ENCODE measurements at regions not wholly inside any gene's neighbourhood (a gene's known extent, or its start where the extent isn't known, plus 50 kb on each side); places are given as distances from the start of the nearest gene placed in this dataset.

GRCh38 chr10:61139592-61139953 lies 195.6 kb upstream of the RHOBTB1 start:
- DNase-seq (ENCODE audit: low spot score): no peak
- no peaks in the 10 kb centered on the region for H3K27me3 ChIP-seq (ENCODE audit: control insufficient read depth in 3 of 3, insufficient read depth in 3 of 3, low read depth in 1 of 3, low read length in 3 of 3)
- H3K4ac ChIP-seq (ENCODE audit: low read length): no peak overlapping the region
- no peak overlapping the region for H3K4me2 ChIP-seq (ENCODE audit: insufficient read depth, low read length, poor library complexity, severe bottlenecking)
- H3K14ac ChIP-seq (ENCODE audit: low read length): no peak overlapping the region
- no peak overlapping the region for H2BK15ac ChIP-seq (ENCODE audit: low read length)
- no peak overlapping the region for H4K91ac ChIP-seq (ENCODE audit: low read depth, low read length, poor library complexity)
- no peak overlapping the region for H3K4me3 ChIP-seq (ENCODE audit: low read length in 2 of 2)
- no peak overlapping the region for H2BK5ac ChIP-seq (ENCODE audit: low read length)
- peaks cover 0 to 2% of the 10 kb centered on the region in 2 donors for H3K4me1 ChIP-seq (ENCODE audit: control insufficient read depth in 2 of 2, insufficient read depth in 1 of 2, low read depth in 1 of 2, low read length in 2 of 2)
- no peak overlapping the region for H2AK5ac ChIP-seq (ENCODE audit: low read depth, low read length)
- H3K9me3 ChIP-seq (replicated peaks in 1 of 2; ENCODE audit: control insufficient read depth in 2 of 2, insufficient read depth in 1 of 2, low read depth in 1 of 2, low read length in 2 of 2): no peaks in the 10 kb centered on the region
- WGBS, 2 donors (ENCODE audit: extremely low coverage in 2 of 2, insufficient read length in 2 of 2, insufficient replicate concordance in 1 of 2): no CpG with 5 or more reads among the region's 4 CpGs
- H3K79me1 ChIP-seq (ENCODE audit: low read depth, low read length): no peaks in the 10 kb centered on the region
- no peak overlapping the region for H3K23ac ChIP-seq (ENCODE audit: low read depth, low read length, poor library complexity)
- H2BK120ac ChIP-seq (ENCODE audit: low read depth, low read length): no peak overlapping the region
- no peak overlapping the region for H3K27ac ChIP-seq (replicated peaks; ENCODE audit: low read length)
- no peak overlapping the region for H4K8ac ChIP-seq (ENCODE audit: low read depth, low read length)
- no peak overlapping the region for H3K18ac ChIP-seq (ENCODE audit: low read length)
- no peaks in the 10 kb centered on the region for H3K36me3 ChIP-seq (replicated peaks in 1 of 2; ENCODE audit: control insufficient read depth in 2 of 2, insufficient read depth in 2 of 2, low read length in 2 of 2)
- H3K9ac ChIP-seq (ENCODE audit: low read depth, low read length, poor library complexity): no peak overlapping the region
- H2BK12ac ChIP-seq (ENCODE audit: low read length): no peak overlapping the region
- H2AFZ ChIP-seq (ENCODE audit: low read length): peak overlapping the region; percentile 66

DNA sequence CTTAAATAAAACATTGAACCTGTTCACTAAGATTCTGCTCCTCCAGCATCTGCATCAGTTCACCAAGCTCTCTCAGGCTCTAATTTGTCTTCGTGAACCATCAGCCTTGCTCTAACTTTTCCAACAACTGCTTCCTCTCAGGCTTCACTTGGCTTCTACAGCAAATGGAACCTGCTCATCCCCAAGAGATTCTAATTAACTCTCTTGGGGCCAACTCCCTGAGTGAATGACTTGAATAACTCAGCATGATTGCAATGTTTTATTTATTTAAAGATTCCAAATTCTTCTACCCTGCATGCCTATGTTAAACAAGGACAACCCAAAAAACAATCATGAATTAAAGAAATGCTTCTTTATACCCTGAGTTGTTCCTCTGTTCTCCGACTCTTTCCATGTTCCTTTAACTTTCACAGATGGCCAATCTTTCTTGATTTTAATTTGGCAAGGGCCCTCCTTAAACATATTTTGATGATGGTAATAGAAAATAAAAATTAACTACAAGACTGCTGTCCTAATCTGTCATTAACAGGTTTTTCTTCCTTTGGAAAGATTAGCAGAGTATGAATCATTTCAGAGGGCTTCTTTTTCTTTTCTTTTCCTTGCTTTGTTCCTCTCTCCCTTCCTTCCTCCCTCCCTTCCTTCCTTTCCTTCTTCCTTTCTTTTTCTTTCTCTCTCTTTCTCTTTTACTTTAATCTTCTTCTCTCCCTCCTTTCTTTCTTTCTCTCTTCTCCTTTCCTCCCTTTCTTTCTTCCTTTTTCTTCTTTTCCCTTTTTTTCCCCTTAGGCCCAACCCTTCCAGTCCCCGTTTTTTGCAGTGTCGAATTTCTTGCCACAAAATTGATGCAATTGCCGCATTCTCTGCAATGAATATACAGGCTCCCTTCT lies 195.0 kb upstream of the RHOBTB1 start:
- H3K23ac ChIP-seq (ENCODE audit: low read depth, low read length, poor library complexity): no peak overlapping the region
- no peaks in the 10 kb centered on the region for H3K27me3 ChIP-seq (ENCODE audit: control insufficient read depth in 3 of 3, insufficient read depth in 3 of 3, low read depth in 1 of 3, low read length in 3 of 3)
- H2AFZ ChIP-seq (ENCODE audit: low read length): peak overlapping the region; percentile 66
- no peak overlapping the region for H4K91ac ChIP-seq (ENCODE audit: low read depth, low read length, poor library complexity)
- no peak overlapping the region for H3K4me2 ChIP-seq (ENCODE audit: insufficient read depth, low read length, poor library complexity, severe bottlenecking)
- H3K9ac ChIP-seq (ENCODE audit: low read depth, low read length, poor library complexity): no peak overlapping the region
- H3K4me3 ChIP-seq (ENCODE audit: low read length in 2 of 2): no peak overlapping the region
- H3K79me1 ChIP-seq (ENCODE audit: low read depth, low read length): no peaks in the 10 kb centered on the region
- H3K4ac ChIP-seq (ENCODE audit: low read length): no peak overlapping the region
- no peak overlapping the region for H2BK120ac ChIP-seq (ENCODE audit: low read depth, low read length)
- H2BK5ac ChIP-seq (ENCODE audit: low read length): no peak overlapping the region
- no peak overlapping the region for H2AK5ac ChIP-seq (ENCODE audit: low read depth, low read length)
- H2BK12ac ChIP-seq (ENCODE audit: low read length): no peak overlapping the region
- no peak overlapping the region for H3K27ac ChIP-seq (replicated peaks; ENCODE audit: low read length)
- H3K36me3 ChIP-seq (replicated peaks in 1 of 2; ENCODE audit: control insufficient read depth in 2 of 2, insufficient read depth in 2 of 2, low read length in 2 of 2): no peaks in the 10 kb centered on the region
- no peak overlapping the region for H3K18ac ChIP-seq (ENCODE audit: low read length)
- peaks cover 0 to 2% of the 10 kb centered on the region in 2 donors for H3K4me1 ChIP-seq (ENCODE audit: control insufficient read depth in 2 of 2, insufficient read depth in 1 of 2, low read depth in 1 of 2, low read length in 2 of 2)
- no peak overlapping the region for H4K8ac ChIP-seq (ENCODE audit: low read depth, low read length)
- WGBS, 2 donors (ENCODE audit: extremely low coverage in 2 of 2, insufficient read length in 2 of 2, insufficient replicate concordance in 1 of 2): no CpG with 5 or more reads among the region's 5 CpGs
- no peak for DNase-seq (ENCODE audit: low spot score)
- no peaks in the 10 kb centered on the region for H3K9me3 ChIP-seq (replicated peaks in 1 of 2; ENCODE audit: control insufficient read depth in 2 of 2, insufficient read depth in 1 of 2, low read depth in 1 of 2, low read length in 2 of 2)
- H2BK15ac ChIP-seq (ENCODE audit: low read length): no peak overlapping the region
- H3K14ac ChIP-seq (ENCODE audit: low read length): no peak overlapping the region

GRCh38 chr10:61136139-61136538 lies 192.2 kb upstream of the RHOBTB1 start:
- H3K27me3 ChIP-seq (ENCODE audit: control insufficient read depth in 3 of 3, insufficient read depth in 3 of 3, low read depth in 1 of 3, low read length in 3 of 3): no peaks in the 10 kb centered on the region
- no peak overlapping the region for H2BK120ac ChIP-seq (ENCODE audit: low read depth, low read length)
- H3K14ac ChIP-seq (ENCODE audit: low read length): no peak overlapping the region
- WGBS, 2 donors (ENCODE audit: extremely low coverage in 2 of 2, insufficient read length in 2 of 2, insufficient replicate concordance in 1 of 2): no CpG with 5 or more reads among the region's 2 CpGs
- no peak overlapping the region for H3K4me2 ChIP-seq (ENCODE audit: insufficient read depth, low read length, poor library complexity, severe bottlenecking)
- no peak overlapping the region for H4K8ac ChIP-seq (ENCODE audit: low read depth, low read length)
- no peak overlapping the region for H3K4ac ChIP-seq (ENCODE audit: low read length)
- DNase-seq (ENCODE audit: low spot score): no peak
- no peak overlapping the region for H2AFZ ChIP-seq (ENCODE audit: low read length)
- no peak overlapping the region for H3K9ac ChIP-seq (ENCODE audit: low read depth, low read length, poor library complexity)
- no peak overlapping the region for H3K27ac ChIP-seq (replicated peaks; ENCODE audit: low read length)
- no peaks in the 10 kb centered on the region for H3K36me3 ChIP-seq (replicated peaks in 1 of 2; ENCODE audit: control insufficient read depth in 2 of 2, insufficient read depth in 2 of 2, low read length in 2 of 2)
- H2AK5ac ChIP-seq (ENCODE audit: low read depth, low read length): no peak overlapping the region
- no peak overlapping the region for H4K91ac ChIP-seq (ENCODE audit: low read depth, low read length, poor library complexity)
- H3K4me3 ChIP-seq (ENCODE audit: low read length in 2 of 2): no peak overlapping the region
- no peak overlapping the region for H2BK15ac ChIP-seq (ENCODE audit: low read length)
- H2BK5ac ChIP-seq (ENCODE audit: low read length): no peak overlapping the region
- no peak overlapping the region for H3K18ac ChIP-seq (ENCODE audit: low read length)
- no peaks in the 10 kb centered on the region for H3K79me1 ChIP-seq (ENCODE audit: low read depth, low read length)
- H2BK12ac ChIP-seq (ENCODE audit: low read length): no peak overlapping the region
- H3K23ac ChIP-seq (ENCODE audit: low read depth, low read length, poor library complexity): no peak overlapping the region
- peaks cover 0 to 3% of the 10 kb centered on the region in 2 donors for H3K9me3 ChIP-seq (replicated peaks in 1 of 2; ENCODE audit: control insufficient read depth in 2 of 2, insufficient read depth in 1 of 2, low read depth in 1 of 2, low read length in 2 of 2)
- H3K4me1 ChIP-seq (ENCODE audit: control insufficient read depth in 2 of 2, insufficient read depth in 1 of 2, low read depth in 1 of 2, low read length in 2 of 2): peaks cover 0 to 2% of the 10 kb centered on the region in 2 donors

DNA sequence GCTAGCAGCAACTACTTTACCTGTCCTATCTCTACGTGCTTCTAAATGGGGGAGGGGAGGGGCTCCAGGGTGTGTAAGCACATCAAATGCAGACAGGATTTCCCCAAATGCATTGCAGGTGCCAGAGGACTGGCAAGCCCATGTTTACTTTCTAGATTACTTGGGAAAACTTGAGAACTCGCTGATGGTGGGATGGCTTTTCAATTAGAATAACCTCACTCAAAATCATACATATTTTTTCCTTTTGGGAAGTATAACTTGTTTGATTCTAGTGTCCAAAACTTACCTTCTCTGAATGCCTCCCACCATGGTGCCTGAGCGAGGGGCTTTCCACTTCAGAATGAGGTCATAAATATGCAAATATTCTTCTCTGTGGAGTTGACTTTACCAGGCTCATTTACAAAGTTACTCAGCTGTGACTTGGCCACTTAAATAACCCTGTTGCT lies 191.3 kb upstream of the RHOBTB1 start:
- H3K9me3 ChIP-seq (replicated peaks in 1 of 2; ENCODE audit: control insufficient read depth in 2 of 2, insufficient read depth in 1 of 2, low read depth in 1 of 2, low read length in 2 of 2): peaks cover 0 to 3% of the 10 kb centered on the region in 2 donors
- no peak overlapping the region for H2BK12ac ChIP-seq (ENCODE audit: low read length)
- no peak overlapping the region for H3K14ac ChIP-seq (ENCODE audit: low read length)
- H3K9ac ChIP-seq (ENCODE audit: low read depth, low read length, poor library complexity): no peak overlapping the region
- no peaks in the 10 kb centered on the region for H3K27me3 ChIP-seq (ENCODE audit: control insufficient read depth in 3 of 3, insufficient read depth in 3 of 3, low read depth in 1 of 3, low read length in 3 of 3)
- H4K8ac ChIP-seq (ENCODE audit: low read depth, low read length): no peak overlapping the region
- no peak overlapping the region for H2BK15ac ChIP-seq (ENCODE audit: low read length)
- no peak overlapping the region for H3K23ac ChIP-seq (ENCODE audit: low read depth, low read length, poor library complexity)
- H3K18ac ChIP-seq (ENCODE audit: low read length): no peak overlapping the region
- no peak overlapping the region for H3K4ac ChIP-seq (ENCODE audit: low read length)
- no peak for DNase-seq (ENCODE audit: low spot score)
- no peak overlapping the region for H2AK5ac ChIP-seq (ENCODE audit: low read depth, low read length)
- H3K27ac ChIP-seq (replicated peaks; ENCODE audit: low read length): no peak overlapping the region
- no peaks in the 10 kb centered on the region for H3K79me1 ChIP-seq (ENCODE audit: low read depth, low read length)
- WGBS, 2 donors (ENCODE audit: extremely low coverage in 2 of 2, insufficient read length in 2 of 2, insufficient replicate concordance in 1 of 2): no CpG with 5 or more reads among the region's 3 CpGs
- no peak overlapping the region for H3K4me2 ChIP-seq (ENCODE audit: insufficient read depth, low read length, poor library complexity, severe bottlenecking)
- H2AFZ ChIP-seq (ENCODE audit: low read length): no peak overlapping the region
- no peak overlapping the region for H3K4me3 ChIP-seq (ENCODE audit: low read length in 2 of 2)
- H2BK120ac ChIP-seq (ENCODE audit: low read depth, low read length): no peak overlapping the region
- no peak overlapping the region for H2BK5ac ChIP-seq (ENCODE audit: low read length)
- no peaks in the 10 kb centered on the region for H3K36me3 ChIP-seq (replicated peaks in 1 of 2; ENCODE audit: control insufficient read depth in 2 of 2, insufficient read depth in 2 of 2, low read length in 2 of 2)
- peaks cover 0 to 2% of the 10 kb centered on the region in 2 donors for H3K4me1 ChIP-seq (ENCODE audit: control insufficient read depth in 2 of 2, insufficient read depth in 1 of 2, low read depth in 1 of 2, low read length in 2 of 2)
- H4K91ac ChIP-seq (ENCODE audit: low read depth, low read length, poor library complexity): no peak overlapping the region
